Thyroid gland (tissue), 4 donors: ENCODE measurements at regions not wholly inside any gene's neighbourhood (a gene's known extent, or its start where the extent isn't known, plus 50 kb on each side); places are given as distances from the start of the nearest gene placed in this dataset.

Experiments used
- DNase-seq, 2 donors: peaks; one replicate each; pipeline ENCODE4 v3.0.0-alpha.2; 2019
- H3K27ac ChIP-seq, 3 donors: fragments of 200-600 bp; sonication (generic); 1 replicate in 2 of 3; 2 replicates in 1 of 3; pipeline ENCODE4 v1.5.1; 2016 to 2019; ENCODE audit warnings: mild to moderate bottlenecking in 1 of 3, moderate library complexity in 1 of 3
- H3K27me3 ChIP-seq: fragments of 200-600 bp; sonication (generic); one replicate; pipeline ENCODE4 v1.5.1; 2019
- H3K36me3 ChIP-seq, 2 donors: fragments of 200-600 bp; sonication (generic); one replicate each; pipeline ENCODE4 v1.5.1; 2016 to 2019
- H3K4me1 ChIP-seq, 2 donors: fragments of 200-600 bp; sonication (generic); one replicate each; pipeline ENCODE4 v1.5.1; 2017 to 2019
- H3K4me3 ChIP-seq, 3 donors: fragments of 200-600 bp; sonication (generic); replicated peaks in 1 of 3; 1 replicate in 2 of 3; 2 replicates in 1 of 3; pipeline ENCODE4 v1.5.1; 2016; ENCODE audit warnings: mild to moderate bottlenecking in 1 of 3
- H3K9me3 ChIP-seq: fragments of 200-600 bp; sonication (generic); one replicate; pipeline ENCODE4 v1.5.1; 2017
- POLR2A ChIP-seq, 2 donors: fragments of 450-650 bp; IDR thresholded peaks; one replicate each; pipeline ENCODE4 v1.6.1; 2017; ENCODE audit warnings: antibody characterized with exemption in 2 of 2, mild to moderate bottlenecking in 2 of 2, moderate library complexity in 1 of 2
- WGBS, 2 donors: methylation state at CpG; one replicate each; pipeline ENCODE4 v1.1.5; 2017; 5-methylcytosine and 5-hydroxymethylcytosine counted together
- intact Hi-C: fragments of 100-400 bp; cut with DNase I; formaldehyde crosslinking; loops from one replicate; pipeline ENCODE4 v1.15.1; 2023
- TF ChIP-seq, protein P1 (sequence below), 6 experiments: fragments of 200-600 bp in 3 of 6; fragments of 450-650 bp in 3 of 6; sonication (generic) in 3 of 6; IDR thresholded peaks; one replicate each; pipeline ENCODE4 v1.5.1; 2016 to 2019; ENCODE audit warnings: antibody characterized with exemption in 6 of 6, mild to moderate bottlenecking in 2 of 6, inconsistent platforms in 1 of 6, moderate library complexity in 1 of 6

DNA sequence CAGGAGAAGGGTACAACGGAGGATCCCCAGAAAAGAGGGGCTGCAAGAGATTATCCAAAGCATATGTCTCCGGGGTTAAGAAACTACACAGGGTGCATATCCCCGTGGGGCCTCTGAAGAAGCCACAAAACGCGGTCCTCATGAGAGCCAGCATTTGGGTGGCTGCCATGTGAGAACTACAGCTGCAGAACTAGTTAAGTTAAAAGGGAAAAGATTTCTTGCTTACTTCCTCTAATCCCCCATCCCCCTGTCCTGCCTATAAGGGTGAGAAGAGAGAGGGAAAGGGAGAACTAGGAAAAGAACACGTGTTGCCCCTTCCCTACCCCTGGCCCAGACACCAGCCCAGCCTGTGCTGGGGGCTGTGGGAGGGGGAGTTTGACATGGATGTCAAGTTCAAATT, 70.4 kb upstream of the PCSK6 start:
- intact Hi-C loops = no loop called here
- Histone ChIP-seq H3K4me1 (peaks cover 0 to 7% of the 10 kb centered on the region in 2 donors), H3K9me3 (no peaks in the 10 kb centered on the region), H3K27me3 (no peaks in the 10 kb centered on the region), H3K36me3 (no peaks in the 10 kb centered on the region), H3K27ac (no peak overlapping the region), H3K4me3 (no peak overlapping the region)
- 26 to 37% methylated on average over 6 of the region's 6 CpGs for WGBS, 2 donors
- no peak for DNase-seq
- TF ChIP-seq POLR2A (IDR thresholded peaks at IDR 0.05) = no peak
- TF ChIP-seq, protein P1, sequence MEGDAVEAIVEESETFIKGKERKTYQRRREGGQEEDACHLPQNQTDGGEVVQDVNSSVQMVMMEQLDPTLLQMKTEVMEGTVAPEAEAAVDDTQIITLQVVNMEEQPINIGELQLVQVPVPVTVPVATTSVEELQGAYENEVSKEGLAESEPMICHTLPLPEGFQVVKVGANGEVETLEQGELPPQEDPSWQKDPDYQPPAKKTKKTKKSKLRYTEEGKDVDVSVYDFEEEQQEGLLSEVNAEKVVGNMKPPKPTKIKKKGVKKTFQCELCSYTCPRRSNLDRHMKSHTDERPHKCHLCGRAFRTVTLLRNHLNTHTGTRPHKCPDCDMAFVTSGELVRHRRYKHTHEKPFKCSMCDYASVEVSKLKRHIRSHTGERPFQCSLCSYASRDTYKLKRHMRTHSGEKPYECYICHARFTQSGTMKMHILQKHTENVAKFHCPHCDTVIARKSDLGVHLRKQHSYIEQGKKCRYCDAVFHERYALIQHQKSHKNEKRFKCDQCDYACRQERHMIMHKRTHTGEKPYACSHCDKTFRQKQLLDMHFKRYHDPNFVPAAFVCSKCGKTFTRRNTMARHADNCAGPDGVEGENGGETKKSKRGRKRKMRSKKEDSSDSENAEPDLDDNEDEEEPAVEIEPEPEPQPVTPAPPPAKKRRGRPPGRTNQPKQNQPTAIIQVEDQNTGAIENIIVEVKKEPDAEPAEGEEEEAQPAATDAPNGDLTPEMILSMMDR (IDR thresholded peaks at IDR 0.05) = no peak

DNA sequence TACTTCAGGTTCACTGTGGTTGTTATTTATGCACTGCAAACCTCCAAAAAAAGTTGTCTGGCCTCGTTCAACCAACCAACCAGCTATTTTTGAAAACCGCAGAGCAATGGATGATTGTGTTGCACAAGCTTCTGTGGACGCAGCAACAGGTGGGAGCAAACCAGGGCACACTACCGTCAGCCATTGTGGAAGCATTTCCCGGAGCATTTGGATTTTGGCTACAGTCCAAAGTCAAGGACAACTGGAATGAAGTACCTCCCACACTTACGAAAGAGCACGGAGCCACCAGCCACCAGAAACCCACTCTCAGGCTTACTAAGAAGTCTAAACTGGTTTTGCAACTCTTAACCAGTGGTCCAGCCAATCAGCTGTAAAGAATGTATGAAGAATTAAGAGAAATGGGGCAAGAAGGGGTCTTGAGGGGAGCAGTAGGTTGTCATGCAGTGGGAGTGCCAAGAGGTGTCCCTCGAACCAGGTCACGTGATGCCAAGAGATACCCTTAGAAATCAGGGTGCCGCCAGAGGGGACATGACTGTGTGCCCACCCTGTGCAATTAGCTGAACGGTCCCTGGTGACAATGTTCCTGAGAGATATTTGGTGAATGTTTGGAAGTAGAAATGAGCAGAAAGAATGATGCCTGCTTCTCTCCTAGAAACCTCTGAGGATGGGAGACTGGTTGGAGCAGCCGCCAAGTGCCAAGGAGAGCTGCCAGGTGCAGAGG, 68.9 kb upstream of the PCSK6 start:
- peak in 1 of 2 donors; percentile 13 for DNase-seq
- Histone ChIP-seq H3K4me1 (peaks cover 0 to 7% of the 10 kb centered on the region in 2 donors), H3K36me3 (no peaks in the 10 kb centered on the region), H3K4me3 (no peak overlapping the region), H3K27me3 (no peaks in the 10 kb centered on the region), H3K9me3 (no peaks in the 10 kb centered on the region), H3K27ac (no peak overlapping the region)
- TF ChIP-seq, protein P1 (IDR thresholded peaks at IDR 0.05) = no peak
- no peak for TF ChIP-seq POLR2A (IDR thresholded peaks at IDR 0.05)
- intact Hi-C loops = no loop called here
- 30 to 43% methylated on average over 12 of the region's 12 CpGs for whole genome bisulfite sequencing, 2 donors

DNA sequence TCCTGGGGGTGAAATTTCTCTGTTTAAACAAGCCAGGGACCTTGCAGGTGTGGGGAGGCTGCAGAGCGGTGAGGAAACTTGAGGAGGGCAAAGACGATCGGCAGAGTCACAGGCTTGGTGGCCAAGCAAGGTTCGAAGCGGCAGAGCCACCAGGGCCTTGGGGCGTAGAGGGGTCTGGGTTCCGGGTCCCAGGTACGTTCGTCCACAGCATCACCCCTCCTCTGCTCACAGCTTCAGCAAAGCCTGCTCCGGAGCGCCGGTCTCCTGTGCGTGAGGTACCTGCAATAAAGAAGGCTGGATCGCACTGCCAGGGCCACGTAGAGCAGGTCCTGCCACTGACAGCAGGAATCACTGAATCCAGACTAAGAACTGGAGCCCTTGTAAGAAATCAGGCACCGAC, 66.8 kb upstream of the PCSK6 start:
- no peak for TF ChIP-seq POLR2A (IDR thresholded peaks at IDR 0.05)
- H3K4me1 ChIP-seq = peaks cover 0 to 7% of the 10 kb centered on the region in 2 donors
- H3K4me3 ChIP-seq = no peak overlapping the region
- H3K9me3 ChIP-seq = no peaks in the 10 kb centered on the region
- DNase-seq = no peak
- H3K36me3 ChIP-seq = no peaks in the 10 kb centered on the region
- no peaks in the 10 kb centered on the region for H3K27me3 ChIP-seq
- WGBS, 2 donors = 86 to 93% methylated on average over 14 to 16 of the region's 16 CpGs
- H3K27ac ChIP-seq = no peak overlapping the region
- intact Hi-C loops = no loop called here

DNA sequence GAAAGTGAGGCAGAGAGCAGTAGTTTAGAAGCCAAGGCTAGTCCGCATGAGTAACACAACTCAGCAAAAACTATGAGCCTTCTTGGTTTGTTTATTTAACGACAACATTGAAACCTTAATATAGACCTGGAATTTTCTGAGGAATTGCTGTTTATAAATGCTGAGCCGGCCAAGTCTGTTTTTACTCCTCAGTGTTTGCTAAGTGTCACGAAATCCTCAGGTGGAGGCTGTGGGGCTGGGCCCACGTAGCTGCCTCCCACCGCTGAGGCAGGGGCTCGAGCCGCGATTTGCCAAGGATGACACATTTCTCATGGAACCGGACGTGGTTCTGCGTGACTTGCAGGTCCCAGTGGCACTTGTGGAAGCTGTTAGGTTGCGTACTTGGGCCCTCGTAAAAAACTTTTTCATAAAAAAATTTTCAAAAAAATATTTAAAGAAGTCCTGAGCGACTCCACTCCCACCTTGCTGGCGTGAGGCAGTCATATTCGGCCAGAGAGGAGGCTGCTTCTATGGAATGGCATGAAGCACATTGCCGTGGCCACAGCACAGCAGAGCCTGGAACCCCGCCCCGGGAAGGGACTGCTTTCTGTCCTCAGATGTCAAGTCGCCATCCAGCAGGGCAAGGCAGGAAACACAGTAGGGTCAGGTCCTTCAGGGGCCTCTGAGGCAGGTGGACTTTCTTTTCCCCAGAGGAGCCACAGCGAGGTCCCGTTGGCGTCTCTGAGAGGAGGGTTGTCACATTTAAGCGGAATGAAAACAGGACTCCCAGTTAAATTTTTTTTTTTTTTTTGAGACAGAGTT, 64.8 kb upstream of the PCSK6 start:
- H3K27ac ChIP-seq = no peak overlapping the region
- H3K4me3 ChIP-seq = no peak overlapping the region
- no peak for DNase-seq
- TF ChIP-seq POLR2A (IDR thresholded peaks at IDR 0.05) = no peak
- TF ChIP-seq, protein P1 (IDR thresholded peaks at IDR 0.05) = no peak
- no peaks in the 10 kb centered on the region for H3K36me3 ChIP-seq
- H3K27me3 ChIP-seq = no peaks in the 10 kb centered on the region
- peaks cover 0 to 7% of the 10 kb centered on the region in 2 donors for H3K4me1 ChIP-seq
- WGBS, 2 donors = 81 to 83% methylated on average over 25 of the region's 25 CpGs
- intact Hi-C loops = no loop called here
- H3K9me3 ChIP-seq = no peaks in the 10 kb centered on the region

DNA sequence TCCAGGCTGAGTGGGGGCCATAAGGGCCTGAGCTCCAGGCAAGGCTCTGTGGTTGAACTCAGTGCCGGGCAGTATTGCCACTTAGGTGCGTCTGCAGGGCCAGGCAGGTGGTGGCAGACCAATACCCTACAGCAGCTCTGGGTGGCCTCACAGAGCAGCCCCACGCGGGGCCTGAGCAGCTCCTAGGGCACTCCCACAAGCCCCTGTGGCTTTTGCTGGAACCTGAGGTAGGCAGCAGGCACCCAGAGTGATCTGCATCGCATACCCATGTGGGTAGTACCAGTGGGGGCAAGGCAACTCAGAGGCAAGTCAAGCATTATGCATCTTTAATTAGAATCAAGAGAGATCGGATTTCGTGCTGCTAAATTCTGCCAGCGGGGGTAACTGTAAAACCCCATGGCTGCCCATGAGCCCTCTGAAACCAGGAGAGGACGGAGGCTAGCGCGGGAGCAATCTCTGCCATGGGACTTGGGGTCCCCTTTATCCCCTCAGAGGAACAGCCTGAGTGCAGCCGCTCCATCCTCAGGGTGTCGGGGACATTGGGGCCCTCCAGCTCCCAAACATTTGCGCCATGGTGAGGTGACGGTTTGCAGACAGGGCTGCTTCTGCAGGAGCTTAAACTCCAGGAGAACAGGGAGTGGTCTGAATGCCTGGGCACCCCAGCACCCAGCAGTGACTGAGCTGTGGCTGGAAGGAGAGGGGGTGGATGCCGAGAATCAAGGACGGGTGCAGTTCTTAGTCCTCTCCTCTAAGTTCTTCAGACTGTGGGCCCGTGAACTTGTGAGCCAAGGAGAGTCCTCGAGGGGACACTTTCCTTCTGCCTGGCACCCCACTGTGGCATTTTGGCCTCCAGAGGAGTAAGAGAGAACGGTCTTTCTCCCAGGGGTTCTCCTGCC, 62.4 kb upstream of the PCSK6 start:
- WGBS, 2 donors = 84 to 89% methylated on average over 13 to 20 of the region's 20 CpGs
- no peak overlapping the region for H3K27ac ChIP-seq

More for the DNA sequence above, 62.4 kb upstream of the PCSK6 start:
- Histone ChIP-seq H3K4me3 (no peak overlapping the region), H3K4me1 (no peaks in the 10 kb centered on the region), H3K27me3 (no peaks in the 10 kb centered on the region), H3K9me3 (no peaks in the 10 kb centered on the region), H3K36me3 (no peaks in the 10 kb centered on the region)
- DNase-seq = no peak
- no peak for TF ChIP-seq POLR2A (IDR thresholded peaks at IDR 0.05)
- TF ChIP-seq, protein P1 (IDR thresholded peaks at IDR 0.05) = no peak
- intact Hi-C loops = no loop called here
